Activated B cell treated with CpG ODN at 0.5 μM for 24 hours (primary cell): ENCODE measurements at regions not wholly inside any gene's neighbourhood (a gene's known extent, or its start where the extent isn't known, plus 50 kb on each side); places are given as distances from the start of the nearest gene placed in this dataset.

ENCODE experiments used
- ATAC-seq: fragments of 200-7000 bp; cut with Tn5 transposase; one replicate; pipeline ENCODE4 v1.10.0; 2021; ENCODE audit warnings: low read depth, mild to moderate bottlenecking, moderate library complexity
- CTCF ChIA-PET: fragments of 350-600 bp; sonication (Branson Sonifier 250); formaldehyde crosslinking; loops from one replicate; lab custom pipeline; 2021; ENCODE audit warnings: antibody characterized with exemption; lab: Charles Lee
- POLR2A ChIA-PET: fragments of 350-600 bp; sonication (Branson Sonifier 250); formaldehyde crosslinking; loops from one replicate; lab custom pipeline; 2021; ENCODE audit warnings: antibody characterized with exemption; lab: Charles Lee
- DNase-seq: peaks from one replicate; pipeline ENCODE4 v3.0.0; 2022
- H3K27ac Mint-ChIP-seq: one replicate; pipeline ENCODE4 v1.8.0; 2020; ENCODE audit warnings: mixed read lengths
- H3K27me3 Mint-ChIP-seq: one replicate; pipeline ENCODE4 v1.8.0; 2021; ENCODE audit warnings: mixed read lengths
- H3K36me3 Mint-ChIP-seq: one replicate; pipeline ENCODE4 v1.8.0; 2021; ENCODE audit warnings: low read depth, mixed read lengths
- H3K4me1 Mint-ChIP-seq: one replicate; pipeline ENCODE4 v1.8.0; 2021; ENCODE audit warnings: mixed read lengths
- H3K4me3 Mint-ChIP-seq: one replicate; pipeline ENCODE4 v1.8.0; 2020; ENCODE audit warnings: mild to moderate bottlenecking, mixed read lengths
- H3K9me3 Mint-ChIP-seq: one replicate; pipeline ENCODE4 v1.8.0; 2020; ENCODE audit warnings: mixed read lengths
- CTCF ChIP-seq: fragments of 200-600 bp; IDR thresholded peaks from one replicate; pipeline ENCODE4 v1.8.0; 2022; ENCODE audit warnings: antibody characterized with exemption, mild to moderate bottlenecking
- intact Hi-C: fragments of 100-400 bp; cut with micrococcal nuclease; formaldehyde crosslinking; loops from one replicate; pipeline ENCODE4 v1.15.1; 2024

GRCh38 chr5:99955006-99955405 is 580.2 kb upstream of the FAM174A start:
- H3K36me3 Mint-ChIP-seq: no peaks in the 10 kb centered on the region
- H3K4me1 Mint-ChIP-seq: no peaks in the 10 kb centered on the region
- no peak for TF ChIP-seq CTCF
- ChIA-PET POLR2A (no interaction called here), CTCF (no interaction called here)
- peaks cover 4% of the 10 kb centered on the region for H3K9me3 Mint-ChIP-seq
- H3K4me3 Mint-ChIP-seq: no peak overlapping the region
- DNase-seq (no peak), ATAC-seq (no peak)
- no peaks in the 10 kb centered on the region for H3K27me3 Mint-ChIP-seq
- intact Hi-C loops: no loop called here
- H3K27ac Mint-ChIP-seq: no peak overlapping the region

GRCh38 chr5:99949969-99950524 is 585.1 kb upstream of the FAM174A start:
- H3K27ac Mint-ChIP-seq: no peak overlapping the region
- no peaks in the 10 kb centered on the region for H3K27me3 Mint-ChIP-seq
- H3K4me1 Mint-ChIP-seq: no peaks in the 10 kb centered on the region

GRCh38 chr5:99949361-99949760 is 585.8 kb upstream of the FAM174A start:
- H3K4me1 Mint-ChIP-seq: no peaks in the 10 kb centered on the region
- H3K36me3 Mint-ChIP-seq: no peaks in the 10 kb centered on the region
- no peaks in the 10 kb centered on the region for H3K27me3 Mint-ChIP-seq
- no peak for TF ChIP-seq CTCF
- CTCF ChIA-PET: no interaction called here
- DNase-seq (no peak), ATAC-seq (no peak)
- intact Hi-C loops: no loop called here
- H3K4me3 Mint-ChIP-seq: no peak overlapping the region
- no peak overlapping the region for H3K27ac Mint-ChIP-seq
- POLR2A ChIA-PET: no interaction called here
- H3K9me3 Mint-ChIP-seq: no peaks in the 10 kb centered on the region

More at GRCh38 chr5:99949969-99950524, 585.1 kb upstream of the FAM174A start:
- intact Hi-C loops: no loop called here
- TF ChIP-seq CTCF: no peak
- CTCF ChIA-PET: interaction anchor here (1.0 kb wide), 1 partner anchor 8 kb away, joined by 3 read pairs; no protein-coding TSS in a partner anchor
- Mint-ChIP-seq H3K36me3 (no peaks in the 10 kb centered on the region), H3K4me3 (no peak overlapping the region), H3K9me3 (peaks cover 4% of the 10 kb centered on the region)
- ATAC-seq (no peak), DNase-seq (no peak)
- POLR2A ChIA-PET: no interaction called here

GRCh38 chr5:99948850-99949249 is 586.3 kb upstream of the FAM174A start:
- intact Hi-C loops: no loop called here
- H3K9me3 Mint-ChIP-seq: no peaks in the 10 kb centered on the region
- ATAC-seq (no peak), DNase-seq (no peak)
- CTCF ChIA-PET: no interaction called here
- POLR2A ChIA-PET: no interaction called here
- no peak overlapping the region for H3K4me3 Mint-ChIP-seq
- no peaks in the 10 kb centered on the region for H3K4me1 Mint-ChIP-seq
- TF ChIP-seq CTCF: no peak
- H3K27me3 Mint-ChIP-seq: no peaks in the 10 kb centered on the region
- no peak overlapping the region for H3K27ac Mint-ChIP-seq
- H3K36me3 Mint-ChIP-seq: no peaks in the 10 kb centered on the region

GRCh38 chr5:99945478-99946442 is 589.4 kb upstream of the FAM174A start:
- no peak overlapping the region for H3K27ac Mint-ChIP-seq
- H3K9me3 Mint-ChIP-seq: no peaks in the 10 kb centered on the region
- H3K4me1 Mint-ChIP-seq: no peaks in the 10 kb centered on the region
- no peaks in the 10 kb centered on the region for H3K27me3 Mint-ChIP-seq
- ChIA-PET POLR2A (no interaction called here), CTCF (no interaction called here)
- H3K36me3 Mint-ChIP-seq: no peaks in the 10 kb centered on the region
- ATAC-seq (no peak), DNase-seq (no peak)
- no peak overlapping the region for H3K4me3 Mint-ChIP-seq
- intact Hi-C loops: no loop called here
- TF ChIP-seq CTCF: no peak
